ENCODE measurements at regions not wholly inside any gene's neighbourhood (a gene's known extent, or its start where the extent isn't known, plus 50 kb on each side); places are given as distances from the start of the nearest gene placed in this dataset.

- Histone ChIP-seq H3K4me3 (replicated peaks; ENCODE audit: low read depth, low read length) (no peak overlapping the region), H3K27me3 (replicated peaks; ENCODE audit: control insufficient read depth, insufficient read depth, low read length) (no peaks in the 10 kb centered on the region), H3K36me3 (ENCODE audit: control insufficient read depth, insufficient read depth, low read length) (no peaks in the 10 kb centered on the region)
- DNase-seq (ENCODE audit: extremely low read depth, insufficient read length), result no peak
- no peak for TF ChIP-seq CTCF (IDR thresholded peaks at IDR 0.05; ENCODE audit: insufficient read depth, low read length, poor library complexity, severe bottlenecking)
Measured at GRCh38 chr4:147345662-147346061, 135.2 kb upstream of the EDNRA start.

DNA sequence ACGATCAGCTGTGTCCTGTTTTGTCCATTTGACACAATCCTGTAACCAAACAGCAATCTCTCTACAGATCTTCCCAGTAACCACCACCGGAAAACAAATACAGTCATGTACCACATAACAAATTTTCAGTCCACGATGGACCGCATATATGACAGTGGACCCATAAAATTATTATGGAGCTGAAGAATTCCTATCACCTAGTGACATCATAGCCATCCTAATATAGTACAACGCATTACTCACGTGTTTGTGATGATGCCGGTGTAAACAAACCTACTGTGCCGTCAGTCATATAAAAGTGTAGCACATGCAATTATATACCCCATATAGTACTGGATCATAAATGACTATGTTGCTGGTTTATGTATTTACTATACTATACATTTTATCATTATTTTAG, 133.7 kb upstream of the EDNRA start:
- Histone ChIP-seq H3K4me3 (replicated peaks; ENCODE audit: low read depth, low read length) (no peak overlapping the region), H3K27me3 (replicated peaks; ENCODE audit: control insufficient read depth, insufficient read depth, low read length) (no peaks in the 10 kb centered on the region), H3K36me3 (ENCODE audit: control insufficient read depth, insufficient read depth, low read length) (no peaks in the 10 kb centered on the region)
- no peak for TF ChIP-seq CTCF (IDR thresholded peaks at IDR 0.05; ENCODE audit: insufficient read depth, low read length, poor library complexity, severe bottlenecking)
- no peak for DNase-seq (ENCODE audit: extremely low read depth, insufficient read length)

GRCh38 chr4:147349193-147349592, 131.7 kb upstream of the EDNRA start:
- Histone ChIP-seq H3K36me3 (ENCODE audit: control insufficient read depth, insufficient read depth, low read length) (no peaks in the 10 kb centered on the region), H3K4me3 (replicated peaks; ENCODE audit: low read depth, low read length) (no peak overlapping the region), H3K27me3 (replicated peaks; ENCODE audit: control insufficient read depth, insufficient read depth, low read length) (no peaks in the 10 kb centered on the region)
- TF ChIP-seq CTCF (IDR thresholded peaks at IDR 0.05; ENCODE audit: insufficient read depth, low read length, poor library complexity, severe bottlenecking), result no peak
- no peak for DNase-seq (ENCODE audit: extremely low read depth, insufficient read length)

- DNase-seq (ENCODE audit: extremely low read depth, insufficient read length), result no peak
- TF ChIP-seq CTCF (IDR thresholded peaks at IDR 0.05; ENCODE audit: insufficient read depth, low read length, poor library complexity, severe bottlenecking), result no peak
- Histone ChIP-seq H3K36me3 (ENCODE audit: control insufficient read depth, insufficient read depth, low read length) (no peaks in the 10 kb centered on the region), H3K4me3 (replicated peaks; ENCODE audit: low read depth, low read length) (no peak overlapping the region), H3K27me3 (replicated peaks; ENCODE audit: control insufficient read depth, insufficient read depth, low read length) (no peaks in the 10 kb centered on the region)
Measured at GRCh38 chr4:147351083-147351787, 129.7 kb upstream of the EDNRA start.

- TF ChIP-seq CTCF (IDR thresholded peaks at IDR 0.05; ENCODE audit: insufficient read depth, low read length, poor library complexity, severe bottlenecking), result no peak
- no peak overlapping the region for H3K4me3 ChIP-seq (replicated peaks; ENCODE audit: low read depth, low read length)
- H3K36me3 ChIP-seq (ENCODE audit: control insufficient read depth, insufficient read depth, low read length), result no peaks in the 10 kb centered on the region
- no peaks in the 10 kb centered on the region for H3K27me3 ChIP-seq (replicated peaks; ENCODE audit: control insufficient read depth, insufficient read depth, low read length)
- DNase-seq (ENCODE audit: extremely low read depth, insufficient read length), result no peak
Measured at GRCh38 chr4:147354237-147354636, 126.7 kb upstream of the EDNRA start.

All from GM06990 (cell line).